Small intestine (tissue), 7 donors: ENCODE measurements at regions not wholly inside any gene's neighbourhood (a gene's known extent, or its start where the extent isn't known, plus 50 kb on each side); places are given as distances from the start of the nearest gene placed in this dataset.
"Not testable (repeated sequence)": the region's sequence is repeated elsewhere in the genome, so short reads cannot be mapped to it uniquely, and the experiment has no call there.

ENCODE experiments used
- DNase-seq, 2 donors: peaks; one replicate each; pipeline versions ENCODE4 v3.0.0 to v3.0.0-alpha.2; 2013
- FAIRE-seq: peaks from 2 replicates; lab custom pipeline; 2012; peaks lifted over from hg19 to GRCh38; lab: Jason Lieb, UNC
- H3K27ac ChIP-seq, 3 donors: one replicate each; pipeline ENCODE4 v1.5.1; 2013; ENCODE audit warnings: low read length in 2 of 3, mild to moderate bottlenecking in 2 of 3, control low read depth in 1 of 3, inconsistent platforms in 1 of 3, low read depth in 1 of 3, moderate library complexity in 1 of 3
- H3K27me3 ChIP-seq, 3 donors: one replicate each; pipeline ENCODE4 v1.6.1; 2013; ENCODE audit warnings: low read length in 3 of 3, inconsistent platforms in 1 of 3; ENCODE audit not compliant: control insufficient read depth in 3 of 3, insufficient read depth in 3 of 3
- H3K36me3 ChIP-seq, 3 donors: one replicate each; pipeline ENCODE4 v1.6.1; 2013; ENCODE audit warnings: low read length in 3 of 3, inconsistent platforms in 1 of 3, low read depth in 1 of 3, mild to moderate bottlenecking in 1 of 3, moderate library complexity in 1 of 3; ENCODE audit not compliant: control insufficient read depth in 3 of 3, insufficient read depth in 2 of 3
- H3K4me1 ChIP-seq, 3 donors: one replicate each; pipeline ENCODE4 v1.6.1; 2013; ENCODE audit warnings: low read length in 2 of 3, inconsistent platforms in 1 of 3, low read depth in 1 of 3, mild to moderate bottlenecking in 1 of 3, moderate library complexity in 1 of 3; ENCODE audit not compliant: control insufficient read depth in 3 of 3, insufficient read depth in 2 of 3
- H3K4me3 ChIP-seq, 3 donors: one replicate each; pipeline ENCODE4 v1.5.1; 2013; ENCODE audit warnings: low read length in 3 of 3, control low read depth in 1 of 3, inconsistent platforms in 1 of 3, low read depth in 1 of 3, mild to moderate bottlenecking in 1 of 3, moderate library complexity in 1 of 3
- H3K9me3 ChIP-seq, 2 donors: one replicate each; pipeline ENCODE4 v1.6.1; 2013; ENCODE audit warnings: low read depth in 1 of 2, low read length in 1 of 2; ENCODE audit not compliant: control insufficient read depth in 2 of 2, insufficient read depth in 1 of 2
- WGBS, 3 donors: extraction: QIAGEN DNeasy Blood & Tissue Kit; methylation state at CpG; one replicate each; pipeline ENCODE4 v1.1.7; 2013; 5-methylcytosine and 5-hydroxymethylcytosine counted together
- donor health status: healthy with polysubstance abuse.
- donor health status: control.
- donor health status: control.
- donor health status: Bipolar disorder and iron deficiency.
- donor health status: healthy.

DNA sequence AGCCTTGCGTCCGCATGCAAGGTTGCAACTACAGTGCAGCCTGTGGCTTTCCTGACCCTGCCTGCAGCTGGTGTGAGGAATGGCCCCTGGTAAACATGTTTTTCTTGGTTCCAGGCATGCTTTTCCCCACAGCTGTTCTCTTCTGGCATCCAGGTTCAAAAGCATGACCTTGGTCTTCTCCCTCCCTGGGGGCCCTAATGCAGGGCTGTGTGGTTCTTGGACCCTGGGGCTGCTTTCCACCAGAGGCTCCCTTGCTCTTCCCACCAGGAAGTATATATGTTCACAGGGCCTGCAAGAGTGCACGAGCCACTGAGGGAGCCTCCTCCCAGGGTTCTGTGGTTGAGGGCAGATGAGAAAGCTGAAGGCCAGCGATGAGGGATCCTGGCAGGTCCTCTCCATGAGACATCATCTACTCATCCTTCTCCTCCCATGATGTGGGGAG lies 125.9 kb downstream of the BCL2L11 start:
- no peak overlapping the region for H3K27ac ChIP-seq
- DNase-seq (no peak), FAIRE-seq (no peak)
- no peak overlapping the region for H3K4me3 ChIP-seq
- H3K27me3 ChIP-seq: peaks cover 0 to 3% (median 0%) of the 10 kb centered on the region in 3 donors
- 78 to 96% (median 90%) methylated on average over 4 of the region's 4 CpGs for WGBS, 3 donors
- peaks cover 0 to 1% of the 10 kb centered on the region in 2 donors for H3K9me3 ChIP-seq
- H3K36me3 ChIP-seq: no peaks in the 10 kb centered on the region
- H3K4me1 ChIP-seq: no peaks in the 10 kb centered on the region

DNA sequence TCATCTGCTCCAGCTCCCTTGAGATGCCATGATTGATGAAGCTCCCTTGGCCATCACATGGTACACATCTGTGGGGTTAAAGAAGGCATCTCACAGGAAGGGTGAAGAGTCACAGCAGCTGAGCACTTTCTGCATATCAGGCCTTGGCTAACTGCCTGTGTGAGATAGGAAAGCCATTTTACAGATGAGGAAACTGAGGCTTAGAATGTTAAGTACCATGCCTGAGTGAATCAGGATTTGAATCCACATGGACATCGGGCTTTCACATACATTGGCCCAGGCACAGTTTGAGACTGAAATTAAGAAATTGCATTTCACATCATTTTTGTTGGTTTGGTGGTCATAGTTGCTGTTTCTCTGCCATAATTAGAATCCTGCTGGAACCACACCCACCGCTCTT lies 126.8 kb downstream of the BCL2L11 start:
- DNase-seq (no peak), FAIRE-seq (no peak)
- WGBS, 3 donors: 97 to 98% (median 97%) methylated on average over 2 of the region's 2 CpGs

DNA sequence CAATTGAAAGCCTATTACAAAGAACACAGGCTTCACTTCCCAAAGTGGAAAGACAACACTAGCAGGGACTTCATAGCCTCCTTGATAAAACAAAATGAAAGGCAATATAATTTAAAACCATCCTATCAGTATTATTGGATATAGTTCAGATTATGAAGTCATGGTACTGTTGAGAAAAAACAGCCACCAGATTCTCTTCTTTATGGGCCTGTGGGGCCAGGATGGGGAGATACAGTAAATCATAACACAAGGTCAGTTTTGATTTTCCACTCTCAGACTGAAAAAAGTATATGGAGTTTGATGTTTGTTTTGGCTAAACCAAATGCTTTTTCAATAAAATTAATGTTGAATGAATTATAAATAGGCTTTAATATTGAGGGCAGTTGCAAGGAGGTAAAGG lies 129.1 kb downstream of the BCL2L11 start:
- no peak for DNase-seq
- peaks cover 0 to 4% (median 0%) of the 10 kb centered on the region in 3 donors for H3K27me3 ChIP-seq
- FAIRE-seq: no peak
- no peak overlapping the region for H3K4me3 ChIP-seq
- H3K27ac ChIP-seq: no peak overlapping the region
- H3K9me3 ChIP-seq: peaks cover 0 to 4% of the 10 kb centered on the region in 2 donors
- no peaks in the 10 kb centered on the region for H3K4me1 ChIP-seq
- no peaks in the 10 kb centered on the region for H3K36me3 ChIP-seq

More for the DNA sequence above, 126.8 kb downstream of the BCL2L11 start:
- Histone ChIP-seq H3K4me3 (no peak overlapping the region), H3K4me1 (no peaks in the 10 kb centered on the region), H3K36me3 (no peaks in the 10 kb centered on the region), H3K27me3 (peaks cover 0 to 7% (median 0%) of the 10 kb centered on the region in 3 donors), H3K9me3 (peaks cover 0 to 4% of the 10 kb centered on the region in 2 donors), H3K27ac (no peak overlapping the region)

DNA sequence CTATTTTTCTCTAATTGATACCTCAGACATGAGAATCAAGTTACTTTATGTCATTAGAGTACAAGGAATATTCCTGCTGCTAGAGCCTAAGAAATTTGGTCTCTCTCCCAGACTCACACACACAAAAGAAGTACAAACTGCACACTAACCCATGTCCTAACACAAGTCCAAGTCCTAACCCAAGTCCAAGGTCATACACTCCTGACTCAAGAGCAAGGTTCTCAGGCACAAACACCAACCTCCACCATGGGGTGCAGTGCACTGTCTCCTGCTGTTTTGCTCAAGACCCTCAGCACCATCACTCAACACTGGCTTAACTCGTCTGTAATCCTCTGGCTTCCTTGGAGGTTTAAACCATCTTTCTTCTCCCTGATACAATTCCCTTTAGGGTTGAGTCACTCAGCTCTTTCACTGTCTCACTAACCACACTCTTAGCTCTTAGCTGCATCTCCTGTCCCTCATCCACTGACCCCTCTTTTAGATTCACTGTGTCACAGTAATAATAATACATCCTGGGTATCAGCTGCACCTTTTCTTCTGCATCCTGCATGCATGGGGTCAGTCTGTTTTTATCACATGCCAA lies 129.8 kb downstream of the BCL2L11 start:
- Histone ChIP-seq H3K27me3 (peaks cover 0 to 4% (median 0%) of the 10 kb centered on the region in 3 donors), H3K9me3 (peaks cover 0 to 4% of the 10 kb centered on the region in 2 donors), H3K36me3 (no peaks in the 10 kb centered on the region), H3K4me1 (no peaks in the 10 kb centered on the region), H3K4me3 (no peak overlapping the region), H3K27ac (no peak overlapping the region)
- WGBS, 3 donors: 72 to 86% (median 75%) methylated on average over 1 of the region's 1 CpG
- no peak for FAIRE-seq
- DNase-seq: no peak

DNA sequence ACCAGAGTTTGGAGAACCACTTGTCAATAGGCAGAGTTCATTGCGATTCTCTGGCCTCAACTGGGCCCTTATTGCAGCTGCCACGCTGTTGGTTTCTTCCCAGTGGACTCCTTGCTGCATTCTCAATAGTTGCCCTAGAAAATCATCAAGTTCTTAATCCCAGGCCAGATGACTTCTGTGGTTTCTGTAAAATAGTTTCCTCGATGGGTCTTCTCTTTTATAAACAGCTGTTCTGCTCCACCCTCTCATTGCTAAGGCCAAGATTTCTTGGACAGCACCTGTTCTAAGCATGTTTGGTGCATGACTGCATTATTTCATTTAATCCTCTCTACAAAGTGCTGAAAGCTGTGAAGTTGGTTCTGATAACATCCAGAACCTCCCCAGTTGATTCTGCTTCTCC lies 131.0 kb downstream of the BCL2L11 start:
- Histone ChIP-seq H3K4me1 (no peaks in the 10 kb centered on the region), H3K9me3 (peaks cover 0 to 4% of the 10 kb centered on the region in 2 donors), H3K27me3 (peaks cover 0 to 4% (median 0%) of the 10 kb centered on the region in 3 donors), H3K4me3 (no peak overlapping the region), H3K36me3 (no peaks in the 10 kb centered on the region), H3K27ac (no peak overlapping the region)
- FAIRE-seq: no peak
- no peak for DNase-seq
- 90 to 97% (median 94%) methylated on average over 3 of the region's 3 CpGs for WGBS, 3 donors

DNA sequence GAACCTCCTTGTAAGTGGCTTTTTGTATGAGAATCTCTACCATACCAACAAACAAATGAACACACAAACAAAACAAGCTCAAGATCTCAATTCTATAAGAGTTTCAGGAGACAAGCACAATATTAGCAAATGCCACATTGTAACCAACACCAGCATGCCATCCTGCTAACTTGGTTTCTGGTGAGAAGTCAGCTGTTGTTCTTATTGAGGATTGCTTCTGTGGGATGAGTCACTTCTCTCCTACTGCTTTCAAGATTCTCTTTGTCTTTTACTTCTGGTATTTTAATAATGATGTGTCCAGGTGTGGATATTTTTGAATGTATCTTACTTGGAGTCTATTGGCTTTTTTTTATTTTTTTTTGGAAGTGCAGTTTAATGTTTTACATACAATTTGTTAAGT lies 131.7 kb downstream of the BCL2L11 start:
- no peaks in the 10 kb centered on the region for H3K4me1 ChIP-seq
- H3K36me3 ChIP-seq: no peaks in the 10 kb centered on the region
- peaks cover 0 to 4% of the 10 kb centered on the region in 2 donors for H3K9me3 ChIP-seq
- H3K4me3 ChIP-seq: no peak overlapping the region
- H3K27me3 ChIP-seq: peaks cover 0 to 4% (median 0%) of the 10 kb centered on the region in 3 donors
- FAIRE-seq: no peak
- DNase-seq: no peak
- no peak overlapping the region for H3K27ac ChIP-seq

DNA sequence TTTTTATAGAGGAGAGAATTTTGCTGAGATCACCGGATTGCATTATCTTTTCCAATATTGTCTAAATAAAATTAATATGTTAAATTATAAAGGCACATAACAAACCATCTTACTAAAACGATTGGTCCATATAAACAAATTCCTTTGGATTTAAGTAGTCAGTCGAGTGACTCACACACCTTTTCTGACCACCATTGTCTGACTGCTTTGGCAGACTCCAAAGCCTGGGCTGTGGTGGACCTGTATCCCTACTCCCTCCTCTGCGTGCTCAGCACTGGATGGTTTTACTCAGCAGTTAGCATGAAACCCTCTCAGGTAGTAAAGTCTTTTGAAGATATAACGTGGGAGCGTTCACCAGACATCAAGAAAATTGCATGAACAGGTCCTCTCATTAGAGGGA lies 134.2 kb downstream of the BCL2L11 start:
- WGBS, 3 donors: 85 to 89% (median 88%) methylated on average over 5 of the region's 6 CpGs
- H3K4me3 ChIP-seq, H3K27ac ChIP-seq, H3K4me1 ChIP-seq, H3K9me3 ChIP-seq, H3K36me3 ChIP-seq, FAIRE-seq, H3K27me3 ChIP-seq, DNase-seq: not testable (repeated sequence)

DNA sequence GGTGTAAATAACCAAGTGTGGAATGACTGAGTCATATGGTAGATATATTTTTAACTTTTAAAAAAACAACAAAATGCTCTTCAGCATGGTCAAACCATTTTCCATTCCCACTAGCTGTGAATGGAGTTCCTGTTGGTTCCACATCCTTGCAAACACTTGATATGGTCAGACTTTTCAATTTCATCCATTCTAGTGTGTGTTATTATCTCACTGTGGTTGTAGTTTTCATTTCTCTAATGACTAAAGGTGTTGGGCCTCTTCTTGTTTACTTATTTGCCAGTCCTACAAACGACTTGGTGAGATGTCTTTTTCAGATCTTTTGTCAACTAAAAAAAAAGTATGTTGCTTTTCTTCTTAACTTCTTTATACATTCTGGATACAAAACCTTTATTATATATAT lies 135.9 kb downstream of the BCL2L11 start:
- not testable (repeated sequence) for H3K4me1 ChIP-seq, H3K27ac ChIP-seq, DNase-seq, H3K36me3 ChIP-seq, FAIRE-seq, H3K4me3 ChIP-seq, H3K27me3 ChIP-seq, H3K9me3 ChIP-seq
- no CpG with 5 or more reads among the region's 1 CpG for WGBS, 3 donors

DNA sequence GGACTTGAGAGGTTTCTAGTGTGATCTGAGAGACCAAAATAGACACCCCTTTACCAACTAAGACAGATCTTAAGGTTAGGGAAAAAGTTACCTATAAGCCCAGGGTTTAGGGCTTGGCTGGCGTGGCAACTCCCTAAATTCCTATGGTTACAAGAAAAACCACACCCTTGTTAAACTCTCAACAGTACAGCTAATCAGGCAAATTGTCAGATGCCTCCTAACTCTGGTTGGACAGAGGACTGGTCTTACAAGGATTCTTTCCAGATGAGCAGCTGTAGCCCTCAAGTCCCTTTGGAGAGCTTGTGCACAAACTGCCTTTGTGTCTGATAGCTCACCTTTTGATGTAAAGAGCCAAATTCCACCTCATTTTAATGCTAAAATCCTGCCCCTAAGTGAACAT lies 136.9 kb downstream of the BCL2L11 start:
- H3K4me3 ChIP-seq, H3K27me3 ChIP-seq, H3K27ac ChIP-seq, H3K4me1 ChIP-seq, FAIRE-seq, H3K9me3 ChIP-seq, DNase-seq, H3K36me3 ChIP-seq: not testable (repeated sequence)
- WGBS, 3 donors: 57 to 88% (median 80%) methylated on average over 1 of the region's 1 CpG
